ENCODE measurements at regions not wholly inside any gene's neighbourhood (a gene's known extent, or its start where the extent isn't known, plus 50 kb on each side); places are given as distances from the start of the nearest gene placed in this dataset.

GRCh38 chr6:90947184-90948064 is 360.6 kb upstream of the MAP3K7 start:
- Histone ChIP-seq H3K27me3 (ENCODE audit: insufficient read depth, low read depth, low read length) (no peaks in the 10 kb centered on the region), H3K27ac (ENCODE audit: low read length) (no peak overlapping the region), H3K36me3 (ENCODE audit: insufficient read depth, low read length) (no peaks in the 10 kb centered on the region), H3K9me3 (ENCODE audit: low read length) (no peaks in the 10 kb centered on the region), H3K4me3 (ENCODE audit: low read length) (no peak overlapping the region), H2AFZ (ENCODE audit: low read depth, low read length) (no peak overlapping the region), H3K79me2 (replicated peaks; ENCODE audit: insufficient read depth, low read length) (no peaks in the 10 kb centered on the region), H3K4me2 (ENCODE audit: low read length) (no peak overlapping the region), H3K9ac (ENCODE audit: low read length) (no peak overlapping the region), H4K20me1 (ENCODE audit: insufficient read depth) (no peaks in the 10 kb centered on the region), H3F3A (ENCODE audit: insufficient read depth, low read length, poor library complexity, severe bottlenecking) (no peaks in the 10 kb centered on the region), H3K9me2 (ENCODE audit: insufficient read depth, low read length) (no peaks in the 10 kb centered on the region)
- TF ChIP-seq TAF1 (IDR thresholded peaks at IDR 0.05; ENCODE audit: low read depth) (no peak), SMC3 (conservative IDR thresholded peaks at IDR 0.05; ENCODE audit: poor library complexity) (no peak), REST (IDR thresholded peaks at IDR 0.05; ENCODE audit: borderline replicate concordance) (no peak), EP300 (conservative IDR thresholded peaks at IDR 0.05; ENCODE audit: poor library complexity, severe bottlenecking) (no peak), MXI1 (conservative IDR thresholded peaks at IDR 0.05; ENCODE audit: poor library complexity, severe bottlenecking) (no peak), EZH2 (IDR thresholded peaks at IDR 0.05; ENCODE audit: borderline replicate concordance, insufficient read depth, low read length, poor library complexity, severe bottlenecking) (no peak)

- H2AFZ ChIP-seq (ENCODE audit: low read depth, low read length), result no peak overlapping the region
- H3K9me3 ChIP-seq (ENCODE audit: low read length), result no peaks in the 10 kb centered on the region
- no peak overlapping the region for H3K4me2 ChIP-seq (ENCODE audit: low read length)
- no peak overlapping the region for H3K4me3 ChIP-seq (ENCODE audit: low read length)
- H3K27ac ChIP-seq (ENCODE audit: low read length), result no peak overlapping the region
- no peaks in the 10 kb centered on the region for H3K36me3 ChIP-seq (ENCODE audit: insufficient read depth, low read length)
- H3K9ac ChIP-seq (ENCODE audit: low read length), result no peak overlapping the region
- no peak for TF ChIP-seq CTCF (IDR thresholded peaks at IDR 0.05; ENCODE audit: poor library complexity, severe bottlenecking)
- TF ChIP-seq SMC3 (conservative IDR thresholded peaks at IDR 0.05; ENCODE audit: poor library complexity), result no peak
- no peak for TF ChIP-seq EZH2 (IDR thresholded peaks at IDR 0.05; ENCODE audit: borderline replicate concordance, insufficient read depth, low read length, poor library complexity, severe bottlenecking)
- no peak for TF ChIP-seq REST (IDR thresholded peaks at IDR 0.05; ENCODE audit: borderline replicate concordance)
- no peak for TF ChIP-seq MXI1 (conservative IDR thresholded peaks at IDR 0.05; ENCODE audit: poor library complexity, severe bottlenecking)
- no peak for TF ChIP-seq RAD21 (conservative IDR thresholded peaks at IDR 0.05)
- TF ChIP-seq EP300 (conservative IDR thresholded peaks at IDR 0.05; ENCODE audit: poor library complexity, severe bottlenecking), result no peak
- TF ChIP-seq POLR2AphosphoS5 (IDR thresholded peaks at IDR 0.05), result no peak
- no peak for TF ChIP-seq TAF1 (IDR thresholded peaks at IDR 0.05; ENCODE audit: low read depth)
- H3F3A ChIP-seq (ENCODE audit: insufficient read depth, low read length, poor library complexity, severe bottlenecking), result no peaks in the 10 kb centered on the region
- no peaks in the 10 kb centered on the region for H3K79me2 ChIP-seq (replicated peaks; ENCODE audit: insufficient read depth, low read length)
- no peaks in the 10 kb centered on the region for H3K27me3 ChIP-seq (ENCODE audit: insufficient read depth, low read depth, low read length)
- H3K9me2 ChIP-seq (ENCODE audit: insufficient read depth, low read length), result no peaks in the 10 kb centered on the region
- no peaks in the 10 kb centered on the region for H4K20me1 ChIP-seq (ENCODE audit: insufficient read depth)
Measured at GRCh38 chr6:90941885-90942284, 355.0 kb upstream of the MAP3K7 start.
